NB4 (cell line): ENCODE measurements at regions not wholly inside any gene's neighbourhood (a gene's known extent, or its start where the extent isn't known, plus 50 kb on each side); places are given as distances from the start of the nearest gene placed in this dataset.

Source experiments
- MAX ChIP-seq: IDR thresholded peaks from 2 replicates; pipeline ENCODE4 v1.6.1; 2011; ENCODE audit warnings: low read depth, low read length
- MYC ChIP-seq: IDR thresholded peaks from 2 replicates; pipeline ENCODE4 v1.6.1; 2011; ENCODE audit warnings: low read depth, low read length
- POLR2A ChIP-seq: IDR thresholded peaks from 2 replicates; pipeline ENCODE4 v1.6.1; 2011; ENCODE audit warnings: mild to moderate bottlenecking; ENCODE audit not compliant: insufficient read length; ENCODE audit errors: extremely low read depth
- TF ChIP-seq, protein P1 (sequence below): IDR thresholded peaks from one replicate; pipeline ENCODE4 v1.5.1; 2012; ENCODE audit warnings: low read depth, low read length

DNA sequence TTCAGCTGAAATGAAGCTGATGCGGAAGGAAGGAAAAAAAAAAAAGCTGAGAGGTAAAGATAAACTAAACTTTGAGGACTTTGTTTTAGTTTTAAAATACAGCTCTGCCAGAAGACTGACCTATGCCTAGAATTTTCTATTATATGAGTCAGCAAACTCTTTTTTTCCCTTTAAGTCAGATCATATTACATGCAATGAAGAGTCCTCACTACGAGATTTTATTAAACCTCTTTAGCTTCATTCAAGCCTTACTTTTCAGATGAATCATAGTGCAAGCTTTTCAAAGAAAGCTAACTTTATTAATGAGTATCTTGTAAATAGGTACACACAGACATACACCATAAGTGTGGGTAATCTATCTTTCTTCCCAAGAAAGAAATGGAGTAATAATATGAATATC, 57.8 kb upstream of the FSCB start:
- TF ChIP-seq, protein P1, sequence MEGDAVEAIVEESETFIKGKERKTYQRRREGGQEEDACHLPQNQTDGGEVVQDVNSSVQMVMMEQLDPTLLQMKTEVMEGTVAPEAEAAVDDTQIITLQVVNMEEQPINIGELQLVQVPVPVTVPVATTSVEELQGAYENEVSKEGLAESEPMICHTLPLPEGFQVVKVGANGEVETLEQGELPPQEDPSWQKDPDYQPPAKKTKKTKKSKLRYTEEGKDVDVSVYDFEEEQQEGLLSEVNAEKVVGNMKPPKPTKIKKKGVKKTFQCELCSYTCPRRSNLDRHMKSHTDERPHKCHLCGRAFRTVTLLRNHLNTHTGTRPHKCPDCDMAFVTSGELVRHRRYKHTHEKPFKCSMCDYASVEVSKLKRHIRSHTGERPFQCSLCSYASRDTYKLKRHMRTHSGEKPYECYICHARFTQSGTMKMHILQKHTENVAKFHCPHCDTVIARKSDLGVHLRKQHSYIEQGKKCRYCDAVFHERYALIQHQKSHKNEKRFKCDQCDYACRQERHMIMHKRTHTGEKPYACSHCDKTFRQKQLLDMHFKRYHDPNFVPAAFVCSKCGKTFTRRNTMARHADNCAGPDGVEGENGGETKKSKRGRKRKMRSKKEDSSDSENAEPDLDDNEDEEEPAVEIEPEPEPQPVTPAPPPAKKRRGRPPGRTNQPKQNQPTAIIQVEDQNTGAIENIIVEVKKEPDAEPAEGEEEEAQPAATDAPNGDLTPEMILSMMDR, result no peak
- TF ChIP-seq MYC, result no peak
- no peak for TF ChIP-seq POLR2A
- no peak for TF ChIP-seq MAX
